Neutrophil (primary cell): ENCODE measurements at regions not wholly inside any gene's neighbourhood (a gene's known extent, or its start where the extent isn't known, plus 50 kb on each side); places are given as distances from the start of the nearest gene placed in this dataset.

Source experiments
- H3K27ac ChIP-seq: fragments of 200-600 bp; sonication (generic); 2 replicates; pipeline ENCODE4 v1.5.1; 2016; ENCODE audit warnings: mild to moderate bottlenecking, moderate library complexity
- H3K27me3 ChIP-seq: fragments of 200-600 bp; sonication (generic); 2 replicates; pipeline ENCODE4 v1.6.0; 2016; ENCODE audit warnings: mild to moderate bottlenecking
- H3K36me3 ChIP-seq: fragments of 200-600 bp; sonication (generic); 2 replicates; pipeline ENCODE4 v1.5.1; 2017
- H3K4me1 ChIP-seq, 2 experiments: fragments of 200-600 bp in 1 of 2; sonication (generic) in 1 of 2; 1 replicate in 1 of 2; 2 replicates in 1 of 2; pipeline versions ENCODE4 v1.5.1 to v1.6.1; 2013 to 2016; ENCODE audit warnings: low read depth in 1 of 2, low read length in 1 of 2, mild to moderate bottlenecking in 1 of 2, moderate library complexity in 1 of 2; ENCODE audit not compliant: control insufficient read depth in 1 of 2, insufficient read depth in 1 of 2
- H3K4me3 ChIP-seq, 2 experiments: fragments of 200-600 bp in 1 of 2; sonication (generic) in 1 of 2; 1 replicate in 1 of 2; 2 replicates in 1 of 2; pipeline ENCODE4 v1.5.1; 2013 to 2016; ENCODE audit warnings: low read depth in 1 of 2, low read length in 1 of 2, mild to moderate bottlenecking in 1 of 2, moderate library complexity in 1 of 2
- H3K9me3 ChIP-seq: fragments of 200-600 bp; sonication (generic); 2 replicates; pipeline ENCODE4 v1.5.1; 2016
- CTCF ChIP-seq: fragments of 200-600 bp; sonication (generic); IDR thresholded peaks from 2 replicates; pipeline ENCODE4 v1.5.1; 2016; ENCODE audit warnings: antibody characterized with exemption

- no peaks in the 10 kb centered on the region for H3K36me3 ChIP-seq
These were observed 494.0 kb downstream of the UQCRFS1 start for GRCh38 chr19:28718909-28719308.

GRCh38 chr19:28715157-28715556 is 497.8 kb downstream of the UQCRFS1 start:
- Histone ChIP-seq H3K4me3 (no peak overlapping the region), H3K36me3 (no peaks in the 10 kb centered on the region), H3K27me3 (no peaks in the 10 kb centered on the region), H3K9me3 (no peaks in the 10 kb centered on the region), H3K27ac (no peak overlapping the region), H3K4me1 (no peaks in the 10 kb centered on the region)
- no peak for TF ChIP-seq CTCF

More at GRCh38 chr19:28718909-28719308, 494.0 kb downstream of the UQCRFS1 start:
- no peak for TF ChIP-seq CTCF
- no peaks in the 10 kb centered on the region for H3K27me3 ChIP-seq
- no peak overlapping the region for H3K27ac ChIP-seq
- H3K4me1 ChIP-seq: no peaks in the 10 kb centered on the region
- no peak overlapping the region for H3K4me3 ChIP-seq
- no peaks in the 10 kb centered on the region for H3K9me3 ChIP-seq

GRCh38 chr19:28711411-28711810 is 501.5 kb downstream of the UQCRFS1 start:
- H3K27ac ChIP-seq: no peak overlapping the region
- H3K4me1 ChIP-seq: no peaks in the 10 kb centered on the region
- no peak overlapping the region for H3K4me3 ChIP-seq
- no peaks in the 10 kb centered on the region for H3K9me3 ChIP-seq
- H3K36me3 ChIP-seq: no peaks in the 10 kb centered on the region
- no peaks in the 10 kb centered on the region for H3K27me3 ChIP-seq
- no peak for TF ChIP-seq CTCF

- no peaks in the 10 kb centered on the region for H3K36me3 ChIP-seq
- TF ChIP-seq CTCF: peak; percentile 11
- no peaks in the 10 kb centered on the region for H3K9me3 ChIP-seq
These were observed 502.7 kb downstream of the UQCRFS1 start for GRCh38 chr19:28710278-28710677.

GRCh38 chr19:28706693-28707092 is 506.3 kb downstream of the UQCRFS1 start:
- H3K4me3 ChIP-seq: no peak overlapping the region
- H3K4me1 ChIP-seq: no peaks in the 10 kb centered on the region
- no peak for TF ChIP-seq CTCF
- no peaks in the 10 kb centered on the region for H3K36me3 ChIP-seq
- H3K27ac ChIP-seq: no peak overlapping the region
- no peaks in the 10 kb centered on the region for H3K9me3 ChIP-seq
- H3K27me3 ChIP-seq: no peaks in the 10 kb centered on the region

More at GRCh38 chr19:28710278-28710677, 502.7 kb downstream of the UQCRFS1 start:
- Histone ChIP-seq H3K27ac (no peak overlapping the region), H3K27me3 (no peaks in the 10 kb centered on the region), H3K4me3 (no peak overlapping the region), H3K4me1 (no peaks in the 10 kb centered on the region)

GRCh38 chr19:28705008-28705407 is 507.9 kb downstream of the UQCRFS1 start:
- no peak overlapping the region for H3K27ac ChIP-seq
- no peaks in the 10 kb centered on the region for H3K36me3 ChIP-seq
- no peaks in the 10 kb centered on the region for H3K9me3 ChIP-seq
- H3K4me1 ChIP-seq: no peaks in the 10 kb centered on the region
- H3K4me3 ChIP-seq: no peak overlapping the region
- no peak for TF ChIP-seq CTCF
- H3K27me3 ChIP-seq: no peaks in the 10 kb centered on the region
